Ishikawa (cell line): ENCODE measurements at regions not wholly inside any gene's neighbourhood (a gene's known extent, or its start where the extent isn't known, plus 50 kb on each side); places are given as distances from the start of the nearest gene placed in this dataset.

Experiments
- CEBPB ChIP-seq: IDR thresholded peaks from 2 replicates; pipeline ENCODE4 v1.6.1; 2012
- CREB1 ChIP-seq: IDR thresholded peaks from 2 replicates; pipeline ENCODE4 v1.6.1; 2012; ENCODE audit warnings: low read depth
- EGR1 ChIP-seq: IDR thresholded peaks from 2 replicates; pipeline ENCODE4 v1.6.1; 2012
- EP300 ChIP-seq: IDR thresholded peaks from 2 replicates; pipeline ENCODE4 v1.6.1; 2012; ENCODE audit warnings: borderline replicate concordance
- FOXM1 ChIP-seq: IDR thresholded peaks from 2 replicates; pipeline ENCODE4 v1.6.1; 2012; ENCODE audit warnings: low read depth, borderline replicate concordance
- NFIC ChIP-seq: IDR thresholded peaks from 2 replicates; pipeline ENCODE4 v1.6.1; 2012
- RAD21 ChIP-seq: IDR thresholded peaks from 2 replicates; pipeline ENCODE4 v1.6.1; 2012; ENCODE audit warnings: low read depth
- REST ChIP-seq: IDR thresholded peaks from 2 replicates; pipeline ENCODE4 v1.6.1; 2012; ENCODE audit warnings: low read depth, mild to moderate bottlenecking
- TAF1 ChIP-seq: IDR thresholded peaks from 2 replicates; pipeline ENCODE4 v1.6.1; 2012; ENCODE audit warnings: low read depth, mild to moderate bottlenecking
- TCF12 ChIP-seq: IDR thresholded peaks from 2 replicates; pipeline ENCODE4 v1.6.1; 2012; ENCODE audit warnings: low read depth
- TEAD4 ChIP-seq: IDR thresholded peaks from 2 replicates; pipeline ENCODE4 v1.6.1; 2012
- YY1 ChIP-seq: IDR thresholded peaks from 2 replicates; pipeline ENCODE4 v1.6.1; 2012; ENCODE audit warnings: low read depth
- ZBTB7A ChIP-seq: IDR thresholded peaks from 2 replicates; pipeline ENCODE4 v1.6.1; 2012; ENCODE audit warnings: low read depth
- TF ChIP-seq, protein P1 (sequence below): IDR thresholded peaks from 2 replicates; pipeline ENCODE4 v1.6.1; 2012
- TF ChIP-seq, protein P2 (sequence below): IDR thresholded peaks from 2 replicates; pipeline ENCODE4 v1.6.1; 2012

DNA sequence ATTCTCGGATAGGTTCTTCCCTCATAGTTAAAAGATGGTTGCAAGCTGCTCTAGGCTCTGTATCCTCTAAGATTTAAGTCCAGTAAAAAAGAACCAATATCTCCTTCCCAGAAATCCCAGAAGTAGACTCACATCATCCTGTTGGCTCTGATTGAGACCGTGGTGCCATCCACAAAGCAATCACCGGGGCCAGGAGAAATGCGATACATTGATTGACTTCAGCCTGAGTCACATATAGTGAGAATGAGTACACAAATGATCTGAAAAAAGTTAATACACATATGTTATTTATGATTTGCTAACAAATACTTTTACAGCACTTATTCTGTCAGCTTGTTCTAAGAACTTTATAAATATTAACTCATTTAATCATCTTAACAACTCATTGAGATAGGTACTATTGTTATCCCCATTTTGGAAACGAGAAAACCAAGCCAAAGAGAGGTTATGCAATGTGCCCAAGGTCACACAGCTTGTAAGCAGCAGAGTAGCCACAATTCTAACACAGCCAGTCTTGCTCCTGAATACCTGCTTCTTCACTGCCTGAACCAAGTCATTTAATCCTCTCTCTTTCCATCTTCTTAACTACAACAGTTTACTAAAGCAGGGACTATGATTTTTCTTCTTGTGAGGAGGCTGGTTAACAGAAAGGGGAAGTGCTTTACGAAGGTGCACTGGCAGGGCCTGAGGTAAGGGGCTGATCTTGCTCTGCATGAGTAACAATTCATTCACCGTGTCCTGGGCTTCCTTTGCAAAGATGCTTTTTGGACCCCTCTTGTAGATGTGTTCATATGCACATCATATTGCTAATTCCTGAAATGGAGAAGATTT lies 177.0 kb downstream of the REEP3 start:
- no peak for TF ChIP-seq NFIC
- TF ChIP-seq EGR1: no peak
- TF ChIP-seq CREB1: no peak
- TF ChIP-seq TEAD4: no peak
- TF ChIP-seq REST: no peak
- TF ChIP-seq YY1: no peak
- no peak for TF ChIP-seq FOXM1
- no peak for TF ChIP-seq TCF12
- no peak for TF ChIP-seq ZBTB7A
- no peak for TF ChIP-seq EP300
- no peak for TF ChIP-seq CEBPB
- TF ChIP-seq, protein P1, sequence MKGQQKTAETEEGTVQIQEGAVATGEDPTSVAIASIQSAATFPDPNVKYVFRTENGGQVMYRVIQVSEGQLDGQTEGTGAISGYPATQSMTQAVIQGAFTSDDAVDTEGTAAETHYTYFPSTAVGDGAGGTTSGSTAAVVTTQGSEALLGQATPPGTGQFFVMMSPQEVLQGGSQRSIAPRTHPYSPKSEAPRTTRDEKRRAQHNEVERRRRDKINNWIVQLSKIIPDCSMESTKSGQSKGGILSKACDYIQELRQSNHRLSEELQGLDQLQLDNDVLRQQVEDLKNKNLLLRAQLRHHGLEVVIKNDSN: no peak
- TF ChIP-seq TAF1: no peak

DNA sequence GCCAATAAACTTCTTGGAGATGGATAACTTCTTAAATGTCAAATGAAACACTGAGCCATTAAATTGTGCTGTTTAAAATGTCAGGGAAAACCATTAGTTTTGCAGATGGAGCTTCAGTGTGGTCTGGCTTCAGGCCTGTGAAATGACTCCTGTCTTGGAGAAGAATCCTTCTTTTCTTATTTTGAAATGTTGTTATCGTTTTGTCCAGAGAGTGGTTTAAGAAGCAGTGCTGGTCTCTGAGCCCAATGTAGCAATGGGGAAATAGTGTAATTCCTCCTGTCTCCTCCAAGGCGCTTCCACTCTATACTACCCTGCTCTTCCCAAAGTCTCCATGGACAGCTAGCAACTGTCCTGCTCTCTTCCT lies 177.6 kb downstream of the REEP3 start:
- no peak for TF ChIP-seq CREB1
- TF ChIP-seq, protein P2, sequence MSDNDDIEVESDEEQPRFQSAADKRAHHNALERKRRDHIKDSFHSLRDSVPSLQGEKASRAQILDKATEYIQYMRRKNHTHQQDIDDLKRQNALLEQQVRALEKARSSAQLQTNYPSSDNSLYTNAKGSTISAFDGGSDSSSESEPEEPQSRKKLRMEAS: no peak
- TF ChIP-seq REST: no peak
- no peak for TF ChIP-seq ZBTB7A
- TF ChIP-seq, protein P1: no peak
- no peak for TF ChIP-seq NFIC
- no peak for TF ChIP-seq CEBPB
- no peak for TF ChIP-seq RAD21
- TF ChIP-seq TCF12: no peak
- TF ChIP-seq TAF1: no peak
- no peak for TF ChIP-seq EGR1
- TF ChIP-seq EP300: no peak
- TF ChIP-seq TEAD4: no peak
- TF ChIP-seq FOXM1: no peak
- TF ChIP-seq YY1: no peak

- TF ChIP-seq YY1 (no peak), EGR1 (no peak), FOXM1 (no peak), TCF12 (no peak), TEAD4 (0 out of 2 replicates have a peak, but pooled peaks have one; percentile 31), CEBPB (no peak), TAF1 (no peak), NFIC (0 out of 2 replicates have a peak, but pooled peaks have one; percentile 21), REST (no peak), EP300 (0 out of 2 replicates have a peak, but pooled peaks have one; percentile 20), ZBTB7A (no peak)
- TF ChIP-seq, protein P1: no peak
Observed at GRCh38 chr10:63699785-63700613, 178.8 kb downstream of the REEP3 start.
